H1 (cell line): ENCODE measurements at regions not wholly inside any gene's neighbourhood (a gene's known extent, or its start where the extent isn't known, plus 50 kb on each side); places are given as distances from the start of the nearest gene placed in this dataset.

ENCODE experiments used
- CHD7 ChIP-seq: fragments of 300-600 bp; sonication (generic); IDR thresholded peaks from 2 replicates; pipeline ENCODE4 v1.7.1; 2012; ENCODE audit warnings: low read length, moderate library complexity, mild to moderate bottlenecking, inconsistent platforms; ENCODE audit not compliant: insufficient replicate concordance
- KDM5A ChIP-seq: fragments of 200-600 bp; IDR thresholded peaks from 2 replicates; pipeline ENCODE4 v1.7.1; 2012; ENCODE audit warnings: mild to moderate bottlenecking, low read length, inconsistent platforms, mixed read lengths
- PHF8 ChIP-seq: fragments of 200-600 bp; sonication (generic); conservative IDR thresholded peaks from 2 replicates; pipeline ENCODE4 v1.7.1; 2012; ENCODE audit warnings: low read depth, mild to moderate bottlenecking, inconsistent platforms, low read length, moderate library complexity
- RAD21 ChIP-seq, 2 experiments: IDR thresholded peaks in 1 of 2; conservative IDR thresholded peaks in 1 of 2; 2 replicates each; pipeline ENCODE4 v1.6.1; 2011; ENCODE audit warnings: low read depth in 2 of 2, low read length in 2 of 2, improper control_type of control experiment in 1 of 2, inconsistent platforms in 1 of 2, mild to moderate bottlenecking in 1 of 2, moderate library complexity in 1 of 2
- RNF2 ChIP-seq: fragments of 200-900, 300-1000 bp; sonication (generic); IDR thresholded peaks from 2 replicates; pipeline ENCODE4 v1.7.1; 2016; ENCODE audit warnings: borderline replicate concordance, low read depth, mild to moderate bottlenecking, antibody characterized with exemption, low read length; ENCODE audit not compliant: poor library complexity, severe bottlenecking; ENCODE audit errors: missing control alignments

GRCh38 chr7:113179313-113179712 is 61.0 kb upstream of the SMIM30 start (continued):
- no peak for TF ChIP-seq CHD7
- no peak for TF ChIP-seq RNF2
- TF ChIP-seq KDM5A: no peak
- TF ChIP-seq RAD21 (IDR thresholded peaks at IDR 0.05 in 1 of 2, conservative IDR thresholded peaks at IDR 0.05 in 1 of 2; ENCODE audit: low read depth in 2 of 2, low read length in 2 of 2): no peak
- no peak for TF ChIP-seq PHF8
